ENCODE measurements at regions not wholly inside any gene's neighbourhood (a gene's known extent, or its start where the extent isn't known, plus 50 kb on each side); places are given as distances from the start of the nearest gene placed in this dataset.

DNA sequence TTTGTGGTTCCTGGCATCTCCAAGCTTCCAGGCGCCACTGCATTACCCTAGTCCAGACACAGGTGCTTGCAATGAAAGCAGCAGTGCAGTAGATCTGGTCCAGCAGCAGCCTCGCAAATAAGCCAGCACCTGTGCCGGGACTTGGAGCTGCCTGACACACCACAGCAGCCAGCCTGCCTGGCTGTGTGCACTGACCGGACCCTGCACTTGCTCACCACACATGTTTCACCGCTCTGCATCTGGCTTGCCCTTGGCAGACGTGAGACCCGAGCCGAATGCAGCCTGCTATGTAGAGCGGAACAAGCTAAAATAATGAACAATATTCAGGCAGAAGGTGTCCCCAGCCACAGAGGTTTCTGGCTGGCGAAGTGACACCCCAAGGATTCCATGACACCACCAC is 123.6 kb upstream of the POM121L12 start:
- Mint-ChIP-seq H3K4me1 (no peaks in the 10 kb centered on the region), H3K36me3 (ENCODE audit: low read depth) (no peaks in the 10 kb centered on the region), H3K9me3 (peaks cover 5% of the 10 kb centered on the region), H3K27me3 (ENCODE audit: low read depth) (no peaks in the 10 kb centered on the region), H3K27ac (no peak overlapping the region), H3K4me3 (no peak overlapping the region)
- TF ChIP-seq, protein P1, sequence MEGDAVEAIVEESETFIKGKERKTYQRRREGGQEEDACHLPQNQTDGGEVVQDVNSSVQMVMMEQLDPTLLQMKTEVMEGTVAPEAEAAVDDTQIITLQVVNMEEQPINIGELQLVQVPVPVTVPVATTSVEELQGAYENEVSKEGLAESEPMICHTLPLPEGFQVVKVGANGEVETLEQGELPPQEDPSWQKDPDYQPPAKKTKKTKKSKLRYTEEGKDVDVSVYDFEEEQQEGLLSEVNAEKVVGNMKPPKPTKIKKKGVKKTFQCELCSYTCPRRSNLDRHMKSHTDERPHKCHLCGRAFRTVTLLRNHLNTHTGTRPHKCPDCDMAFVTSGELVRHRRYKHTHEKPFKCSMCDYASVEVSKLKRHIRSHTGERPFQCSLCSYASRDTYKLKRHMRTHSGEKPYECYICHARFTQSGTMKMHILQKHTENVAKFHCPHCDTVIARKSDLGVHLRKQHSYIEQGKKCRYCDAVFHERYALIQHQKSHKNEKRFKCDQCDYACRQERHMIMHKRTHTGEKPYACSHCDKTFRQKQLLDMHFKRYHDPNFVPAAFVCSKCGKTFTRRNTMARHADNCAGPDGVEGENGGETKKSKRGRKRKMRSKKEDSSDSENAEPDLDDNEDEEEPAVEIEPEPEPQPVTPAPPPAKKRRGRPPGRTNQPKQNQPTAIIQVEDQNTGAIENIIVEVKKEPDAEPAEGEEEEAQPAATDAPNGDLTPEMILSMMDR (IDR thresholded peaks at IDR 0.05; ENCODE audit: unreplicated experiment in 3 of 3) = no peak

DNA sequence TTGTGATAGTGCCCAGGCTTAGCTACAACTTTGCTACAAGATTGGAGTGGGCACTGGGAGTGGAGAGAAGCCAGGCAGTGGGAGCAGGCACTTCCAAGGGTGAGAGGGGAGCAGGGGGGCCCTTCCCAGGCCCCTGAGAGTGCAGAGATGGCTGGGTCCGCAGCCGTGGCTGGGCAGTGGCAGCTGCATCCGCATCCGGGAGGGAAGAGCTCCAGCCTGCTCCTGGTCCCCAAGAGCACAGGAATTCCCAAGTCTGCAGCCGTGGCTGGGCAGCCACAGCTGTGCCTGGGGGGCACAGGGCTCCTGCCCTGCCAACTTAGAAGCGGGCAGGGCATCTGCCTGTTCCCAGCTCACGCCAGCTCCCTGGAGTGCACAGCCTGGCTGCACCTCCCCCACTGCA is 124.1 kb upstream of the POM121L12 start:
- Mint-ChIP-seq H3K27ac (no peak overlapping the region), H3K36me3 (ENCODE audit: low read depth) (no peaks in the 10 kb centered on the region), H3K4me1 (no peaks in the 10 kb centered on the region), H3K27me3 (ENCODE audit: low read depth) (no peaks in the 10 kb centered on the region), H3K4me3 (no peak overlapping the region), H3K9me3 (peaks cover 5% of the 10 kb centered on the region)
- TF ChIP-seq, protein P1 (IDR thresholded peaks at IDR 0.05; ENCODE audit: unreplicated experiment in 3 of 3) = no peak

DNA sequence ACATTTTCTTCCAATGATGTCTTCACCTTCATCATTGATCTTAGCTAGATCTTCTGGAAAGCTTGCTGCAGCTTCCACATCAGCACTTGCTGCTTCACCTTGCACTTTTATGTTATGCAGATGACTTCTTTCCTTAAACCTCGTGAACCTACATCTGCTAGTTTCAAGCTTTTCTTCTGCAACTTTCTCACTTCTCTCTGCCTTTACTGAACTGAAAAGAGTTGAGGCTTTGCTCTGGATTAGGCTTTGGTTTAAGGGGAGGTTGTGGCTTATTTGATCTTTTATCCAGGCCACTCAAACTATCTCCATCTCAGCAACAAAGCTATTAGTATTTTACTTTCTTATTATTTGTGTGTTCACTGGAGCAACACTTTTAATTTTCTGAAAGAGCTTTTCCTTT is 125.5 kb upstream of the POM121L12 start:
- no peaks in the 10 kb centered on the region for H3K36me3 Mint-ChIP-seq (ENCODE audit: low read depth)
- H3K27me3 Mint-ChIP-seq (ENCODE audit: low read depth) = no peaks in the 10 kb centered on the region
- H3K4me3 Mint-ChIP-seq = no peak overlapping the region
- H3K9me3 Mint-ChIP-seq = peaks cover 5% of the 10 kb centered on the region
- H3K27ac Mint-ChIP-seq = no peak overlapping the region
- TF ChIP-seq, protein P1 (IDR thresholded peaks at IDR 0.05; ENCODE audit: unreplicated experiment in 3 of 3) = no peak
- H3K4me1 Mint-ChIP-seq = no peaks in the 10 kb centered on the region

DNA sequence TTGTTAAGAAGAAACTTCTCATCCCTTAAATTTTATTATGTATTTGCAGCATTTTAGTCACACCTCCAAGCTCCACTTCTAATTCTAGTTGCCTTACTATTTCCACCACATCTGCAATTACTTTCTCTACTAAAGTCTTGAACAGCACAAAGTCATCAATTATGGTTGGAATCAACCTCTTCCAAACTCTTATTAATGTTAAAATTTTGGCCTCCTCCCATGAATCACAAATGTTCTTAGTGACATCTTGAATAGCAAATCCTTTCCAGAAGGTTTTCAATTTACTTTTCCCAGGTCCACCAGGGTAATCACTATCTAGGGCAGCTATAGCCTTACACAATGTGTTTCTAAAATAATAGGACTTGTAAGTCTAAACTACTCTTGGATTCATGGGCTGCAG is 126.3 kb upstream of the POM121L12 start:
- H3K9me3 Mint-ChIP-seq = peaks cover 5% of the 10 kb centered on the region
- no peak overlapping the region for H3K4me3 Mint-ChIP-seq
- TF ChIP-seq, protein P1 (IDR thresholded peaks at IDR 0.05; ENCODE audit: unreplicated experiment in 3 of 3) = no peak
- H3K27ac Mint-ChIP-seq = no peak overlapping the region
- H3K27me3 Mint-ChIP-seq (ENCODE audit: low read depth) = no peaks in the 10 kb centered on the region
- no peaks in the 10 kb centered on the region for H3K36me3 Mint-ChIP-seq (ENCODE audit: low read depth)
- H3K4me1 Mint-ChIP-seq = no peaks in the 10 kb centered on the region

DNA sequence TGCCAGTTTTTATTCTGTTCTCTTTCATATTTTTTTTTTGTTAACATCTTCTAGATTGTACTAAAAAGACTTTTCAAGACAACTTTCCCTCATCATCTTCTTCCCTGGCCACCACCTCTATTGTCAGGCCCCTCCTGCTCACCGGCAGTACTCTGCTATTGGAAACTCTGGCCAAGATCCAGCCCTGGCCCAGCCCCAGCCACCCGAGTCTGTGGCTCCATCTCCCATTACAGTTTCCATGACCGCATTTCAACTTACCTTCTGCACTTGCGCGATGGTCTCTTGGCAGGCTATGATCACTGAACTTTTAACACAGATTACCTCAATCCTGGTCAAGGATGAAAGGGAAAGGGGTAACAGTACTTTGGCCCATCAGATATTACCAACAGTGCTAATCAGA is 137.7 kb upstream of the POM121L12 start:
- H3K4me3 Mint-ChIP-seq = no peak overlapping the region
- H3K36me3 Mint-ChIP-seq (ENCODE audit: low read depth) = no peaks in the 10 kb centered on the region
- no peak overlapping the region for H3K27ac Mint-ChIP-seq
- no peaks in the 10 kb centered on the region for H3K27me3 Mint-ChIP-seq (ENCODE audit: low read depth)
- no peaks in the 10 kb centered on the region for H3K4me1 Mint-ChIP-seq
- peaks cover 3% of the 10 kb centered on the region for H3K9me3 Mint-ChIP-seq
- TF ChIP-seq, protein P1 (IDR thresholded peaks at IDR 0.05; ENCODE audit: unreplicated experiment in 3 of 3) = no peak

- H3K27ac Mint-ChIP-seq = no peak overlapping the region
- no peaks in the 10 kb centered on the region for H3K36me3 Mint-ChIP-seq (ENCODE audit: low read depth)
- no peaks in the 10 kb centered on the region for H3K27me3 Mint-ChIP-seq (ENCODE audit: low read depth)
- no peak overlapping the region for H3K4me3 Mint-ChIP-seq
- TF ChIP-seq, protein P1 (IDR thresholded peaks at IDR 0.05; ENCODE audit: unreplicated experiment in 3 of 3) = no peak
- H3K4me1 Mint-ChIP-seq = no peaks in the 10 kb centered on the region
- H3K9me3 Mint-ChIP-seq = peaks cover 3% of the 10 kb centered on the region
Measured at GRCh38 chr7:52897288-52897687, 138.1 kb upstream of the POM121L12 start.
